Neural crest cell (in vitro differentiated cells): ENCODE measurements at regions not wholly inside any gene's neighbourhood (a gene's known extent, or its start where the extent isn't known, plus 50 kb on each side); places are given as distances from the start of the nearest gene placed in this dataset.

Source experiments
- DNase-seq: peaks from one replicate; pipeline ENCODE4 v3.0.0; 2021; ENCODE audit warnings: low read depth, mixed read lengths, low spot score
- H3K27ac Mint-ChIP-seq: one replicate; pipeline ENCODE4 v1.8.0; 2021; ENCODE audit warnings: mild to moderate bottlenecking, mixed read lengths; ENCODE audit not compliant: unreplicated experiment
- H3K27me3 Mint-ChIP-seq: 2 replicates; pipeline ENCODE4 v1.8.0; 2021; ENCODE audit warnings: low read depth, mild to moderate bottlenecking, mixed read lengths
- H3K36me3 Mint-ChIP-seq: 2 replicates; pipeline ENCODE4 v1.8.0; 2021; ENCODE audit warnings: low read depth, mild to moderate bottlenecking, mixed read lengths
- H3K4me1 Mint-ChIP-seq: 2 replicates; pipeline ENCODE4 v1.8.0; 2021; ENCODE audit warnings: mixed read lengths
- H3K4me3 Mint-ChIP-seq: one replicate; pipeline ENCODE4 v1.8.0; 2021; ENCODE audit warnings: mild to moderate bottlenecking, mixed read lengths
- H3K9me3 Mint-ChIP-seq: 2 replicates; pipeline ENCODE4 v1.8.0; 2021; ENCODE audit warnings: mixed read lengths
- TF ChIP-seq, protein P1 (sequence below): fragments of 200-600 bp; sonication (generic); conservative IDR thresholded peaks from 2 replicates; pipeline ENCODE4 v1.5.0; 2021; ENCODE audit warnings: antibody characterized with exemption, mild to moderate bottlenecking

- peaks cover 13% of the 10 kb centered on the region for H3K9me3 Mint-ChIP-seq
- no peaks in the 10 kb centered on the region for H3K4me1 Mint-ChIP-seq
- TF ChIP-seq, protein P1, sequence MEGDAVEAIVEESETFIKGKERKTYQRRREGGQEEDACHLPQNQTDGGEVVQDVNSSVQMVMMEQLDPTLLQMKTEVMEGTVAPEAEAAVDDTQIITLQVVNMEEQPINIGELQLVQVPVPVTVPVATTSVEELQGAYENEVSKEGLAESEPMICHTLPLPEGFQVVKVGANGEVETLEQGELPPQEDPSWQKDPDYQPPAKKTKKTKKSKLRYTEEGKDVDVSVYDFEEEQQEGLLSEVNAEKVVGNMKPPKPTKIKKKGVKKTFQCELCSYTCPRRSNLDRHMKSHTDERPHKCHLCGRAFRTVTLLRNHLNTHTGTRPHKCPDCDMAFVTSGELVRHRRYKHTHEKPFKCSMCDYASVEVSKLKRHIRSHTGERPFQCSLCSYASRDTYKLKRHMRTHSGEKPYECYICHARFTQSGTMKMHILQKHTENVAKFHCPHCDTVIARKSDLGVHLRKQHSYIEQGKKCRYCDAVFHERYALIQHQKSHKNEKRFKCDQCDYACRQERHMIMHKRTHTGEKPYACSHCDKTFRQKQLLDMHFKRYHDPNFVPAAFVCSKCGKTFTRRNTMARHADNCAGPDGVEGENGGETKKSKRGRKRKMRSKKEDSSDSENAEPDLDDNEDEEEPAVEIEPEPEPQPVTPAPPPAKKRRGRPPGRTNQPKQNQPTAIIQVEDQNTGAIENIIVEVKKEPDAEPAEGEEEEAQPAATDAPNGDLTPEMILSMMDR: no peak
- no peaks in the 10 kb centered on the region for H3K27me3 Mint-ChIP-seq
- DNase-seq: no peak
- H3K27ac Mint-ChIP-seq: no peak overlapping the region
- no peak overlapping the region for H3K4me3 Mint-ChIP-seq
- no peaks in the 10 kb centered on the region for H3K36me3 Mint-ChIP-seq
Observed at GRCh38 chr1:96865731-96866685, 144.4 kb downstream of the PTBP2 start.

- H3K4me1 Mint-ChIP-seq: no peaks in the 10 kb centered on the region
- no peaks in the 10 kb centered on the region for H3K27me3 Mint-ChIP-seq
Observed at GRCh38 chr1:96872757-96873156, 151.2 kb downstream of the PTBP2 start.

GRCh38 chr1:96878640-96879039 lies 157.1 kb downstream of the PTBP2 start:
- H3K27me3 Mint-ChIP-seq: no peaks in the 10 kb centered on the region
- TF ChIP-seq, protein P1: no peak
- DNase-seq: no peak
- H3K27ac Mint-ChIP-seq: no peak overlapping the region
- H3K36me3 Mint-ChIP-seq: peaks cover 3% of the 10 kb centered on the region
- no peaks in the 10 kb centered on the region for H3K9me3 Mint-ChIP-seq
- H3K4me3 Mint-ChIP-seq: no peak overlapping the region
- no peaks in the 10 kb centered on the region for H3K4me1 Mint-ChIP-seq

More at GRCh38 chr1:96872757-96873156, 151.2 kb downstream of the PTBP2 start:
- Mint-ChIP-seq H3K36me3 (peaks cover 3% of the 10 kb centered on the region), H3K27ac (no peak overlapping the region), H3K4me3 (no peak overlapping the region), H3K9me3 (peaks cover 13% of the 10 kb centered on the region)
- TF ChIP-seq, protein P1: no peak
- no peak for DNase-seq

DNA sequence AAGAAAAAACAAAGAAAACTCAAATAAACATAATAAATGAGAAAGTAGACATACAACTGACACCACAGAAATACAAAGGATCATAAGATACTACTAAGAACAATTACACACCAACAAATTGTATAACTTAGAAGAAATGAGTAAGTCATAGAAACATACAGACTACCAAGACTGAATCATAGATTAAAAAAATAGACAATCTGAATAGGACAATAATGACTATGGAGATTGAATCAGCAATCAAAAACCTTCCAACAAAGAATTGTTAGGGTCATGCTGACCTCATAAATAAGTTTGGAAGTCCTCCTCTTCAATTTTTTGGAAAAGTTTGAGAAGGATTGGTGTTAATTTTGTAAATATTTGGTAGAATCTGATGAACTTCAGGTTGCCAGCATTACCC lies 159.0 kb downstream of the PTBP2 start:
- TF ChIP-seq, protein P1: no peak
- Mint-ChIP-seq H3K9me3 (no peaks in the 10 kb centered on the region), H3K36me3 (no peaks in the 10 kb centered on the region), H3K4me3 (no peak overlapping the region), H3K4me1 (no peaks in the 10 kb centered on the region), H3K27me3 (no peaks in the 10 kb centered on the region), H3K27ac (no peak overlapping the region)
- DNase-seq: no peak

DNA sequence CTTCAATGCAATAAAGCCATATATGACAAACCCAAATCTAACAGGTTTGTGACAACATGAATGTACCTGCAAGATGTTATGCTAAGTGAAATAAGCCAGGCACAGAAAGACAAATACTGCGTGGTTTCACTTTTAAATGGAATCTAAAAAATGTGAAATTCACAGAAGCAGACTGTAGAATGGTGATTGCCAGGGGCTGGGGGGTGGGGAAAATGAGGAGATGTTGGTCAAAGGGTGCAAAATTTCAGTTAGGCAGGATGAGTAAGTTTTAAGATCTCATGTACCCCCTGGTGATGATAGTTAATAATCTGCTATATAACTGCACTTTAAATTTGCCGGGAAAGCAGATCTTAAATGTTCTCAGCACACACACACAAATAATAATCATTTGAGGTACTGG lies 160.5 kb downstream of the PTBP2 start:
- H3K9me3 Mint-ChIP-seq: no peaks in the 10 kb centered on the region
- no peaks in the 10 kb centered on the region for H3K36me3 Mint-ChIP-seq
- H3K27me3 Mint-ChIP-seq: no peaks in the 10 kb centered on the region
- no peak for DNase-seq
- H3K4me3 Mint-ChIP-seq: no peak overlapping the region
- TF ChIP-seq, protein P1: no peak
- H3K4me1 Mint-ChIP-seq: no peaks in the 10 kb centered on the region
- no peak overlapping the region for H3K27ac Mint-ChIP-seq
